Epithelial cell of prostate (primary cell): ENCODE measurements at regions not wholly inside any gene's neighbourhood (a gene's known extent, or its start where the extent isn't known, plus 50 kb on each side); places are given as distances from the start of the nearest gene placed in this dataset.
A peak's percentile ranks its signal among the peaks of the same experiment; 100 is the strongest.

ENCODE experiments used
- DNase-seq: peaks from one replicate; pipeline ENCODE4 v3.0.0-alpha.2; 2011; ENCODE audit warnings: low read depth, low spot score
- H3K27ac ChIP-seq: fragments of 450-650 bp; 2 replicates; pipeline ENCODE4 v1.5.1; 2017; ENCODE audit warnings: mild to moderate bottlenecking

DNA sequence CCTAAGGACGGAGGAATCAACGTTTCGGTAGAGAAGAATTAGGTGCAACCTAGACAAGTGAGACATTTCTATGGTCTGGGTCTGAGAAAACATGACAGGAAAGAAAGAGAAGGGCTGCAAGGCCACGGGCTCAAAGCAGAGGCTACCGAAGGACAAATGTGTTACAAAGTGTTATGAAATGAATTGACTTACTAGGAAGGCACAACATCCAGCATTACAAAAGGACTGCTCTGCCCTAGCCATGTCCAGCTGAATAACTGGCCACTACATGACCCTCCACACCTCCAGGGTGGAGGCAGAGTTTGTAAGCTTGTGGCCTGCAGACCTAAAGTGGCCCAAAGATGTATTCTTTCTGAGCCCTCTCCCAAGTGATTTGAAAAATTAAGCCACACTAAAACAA, 133.6 kb downstream of the GDAP2 start:
- no peak for DNase-seq
- H3K27ac ChIP-seq: peak overlapping the region; percentile 7

DNA sequence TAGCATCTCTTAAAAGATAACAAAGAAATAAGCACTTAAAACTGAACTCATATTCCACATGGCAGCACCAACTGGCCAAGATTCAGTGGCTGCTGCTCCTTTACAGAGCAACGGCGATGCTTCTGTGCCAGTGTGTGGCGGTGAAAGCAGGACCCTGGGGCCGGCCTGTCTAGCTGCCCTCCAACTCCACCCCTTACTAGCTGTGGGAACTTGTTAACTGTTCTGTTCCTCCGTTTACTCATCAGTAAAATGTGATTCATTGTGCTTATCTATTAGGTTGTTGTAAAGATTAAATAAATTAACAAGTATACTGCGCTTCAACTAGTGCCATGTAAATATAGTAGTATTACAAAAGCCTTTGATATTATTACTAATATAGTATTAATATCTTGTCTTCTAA, 133.2 kb downstream of the GDAP2 start:
- DNase-seq: peak; percentile 22
- H3K27ac ChIP-seq: no peak overlapping the region

DNA sequence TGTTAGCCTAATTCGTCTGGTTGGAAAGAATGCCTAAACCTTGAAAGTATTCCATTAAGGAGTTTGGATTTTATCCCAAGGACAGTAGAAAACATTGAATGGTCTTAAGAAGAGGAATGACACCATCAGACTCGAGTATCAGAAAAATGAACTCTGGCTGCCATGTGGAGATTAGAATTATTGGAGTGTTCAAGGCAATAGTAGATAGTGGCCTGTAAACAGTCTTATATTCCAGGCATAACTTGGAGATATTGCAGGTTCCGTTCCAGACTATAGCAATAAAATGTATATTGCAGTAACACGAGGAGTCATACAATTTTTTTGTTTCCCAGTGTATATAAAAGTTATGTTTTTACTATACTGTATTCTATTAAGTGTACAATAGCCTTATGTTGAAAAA, 130.9 kb downstream of the GDAP2 start:
- DNase-seq: no peak
- H3K27ac ChIP-seq: no peak overlapping the region

DNA sequence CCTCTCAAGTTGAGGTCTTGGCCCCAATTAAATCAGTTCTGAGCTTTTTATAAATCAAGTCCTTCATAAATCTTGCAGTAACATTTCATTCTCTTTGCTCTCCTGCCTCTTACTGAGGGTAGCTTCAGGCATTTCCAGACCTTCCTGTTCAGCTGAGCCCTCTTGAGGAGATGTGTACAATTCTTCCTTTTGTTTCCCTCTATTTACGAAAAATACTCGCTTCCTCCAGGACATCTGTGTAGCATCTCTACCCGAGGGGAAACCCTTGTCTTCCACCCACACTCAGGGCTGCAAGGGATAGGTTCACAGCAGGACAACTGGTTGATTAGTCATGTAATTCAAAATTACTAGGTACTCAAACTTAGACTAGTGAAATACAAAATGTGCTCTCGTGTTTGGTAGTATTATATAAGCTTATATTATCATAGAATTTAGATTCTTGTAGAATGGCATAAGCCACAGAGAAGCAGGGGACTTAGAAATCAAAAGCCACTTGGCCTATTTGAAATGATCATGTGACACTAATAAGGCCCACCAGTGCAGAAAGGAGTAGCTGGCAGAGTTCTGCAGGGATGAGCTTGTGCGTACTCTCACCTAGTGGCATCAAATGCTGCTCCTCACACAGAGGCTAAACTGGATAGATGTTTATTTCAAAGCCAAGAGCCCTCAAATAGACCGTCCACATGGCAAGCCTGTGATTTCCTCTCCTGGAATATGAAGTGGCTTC, 126.7 kb downstream of the GDAP2 start:
- no peak for DNase-seq
- no peak overlapping the region for H3K27ac ChIP-seq

DNA sequence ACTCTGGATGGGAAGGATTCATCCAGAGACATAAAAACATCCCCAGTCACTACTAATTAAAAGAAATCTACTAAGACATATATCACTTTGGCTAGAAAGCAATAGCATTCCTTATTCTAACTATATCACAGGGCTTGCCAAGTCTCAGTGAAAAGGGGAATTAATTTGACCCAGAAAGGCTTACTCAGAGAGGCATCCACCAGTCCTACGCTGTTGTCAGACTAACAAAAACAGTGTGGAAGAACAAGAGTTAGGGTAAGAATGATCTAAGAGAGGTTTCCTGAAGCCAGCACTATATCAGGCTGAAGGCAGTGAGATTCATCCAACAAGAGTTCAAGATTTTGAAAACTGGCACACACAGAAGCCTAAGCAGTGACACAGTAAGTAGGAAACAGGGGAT, 126.1 kb downstream of the GDAP2 start:
- no peak overlapping the region for H3K27ac ChIP-seq

DNA sequence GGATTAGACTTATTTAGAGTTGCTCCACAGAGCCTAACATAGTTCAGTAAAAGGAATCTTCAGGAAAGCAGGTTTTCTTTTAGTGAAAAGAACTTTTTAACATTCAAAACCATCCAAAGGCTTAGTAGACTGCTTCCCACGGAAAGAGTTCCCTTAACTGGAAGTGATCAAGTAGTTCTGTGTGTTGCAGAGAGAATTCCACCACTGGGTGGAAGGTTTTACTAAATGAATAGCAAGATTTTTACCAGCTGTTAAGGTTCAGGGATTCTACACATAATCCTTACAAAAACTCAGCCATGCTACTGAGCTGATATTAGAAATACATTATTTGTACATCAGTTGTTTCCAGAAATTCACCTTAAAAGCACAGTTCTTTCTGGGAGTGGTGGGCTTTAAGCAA, 119.7 kb downstream of the GDAP2 start:
- DNase-seq: no peak
- H3K27ac ChIP-seq: no peak overlapping the region

More for the DNA sequence above, 126.1 kb downstream of the GDAP2 start:
- no peak for DNase-seq

DNA sequence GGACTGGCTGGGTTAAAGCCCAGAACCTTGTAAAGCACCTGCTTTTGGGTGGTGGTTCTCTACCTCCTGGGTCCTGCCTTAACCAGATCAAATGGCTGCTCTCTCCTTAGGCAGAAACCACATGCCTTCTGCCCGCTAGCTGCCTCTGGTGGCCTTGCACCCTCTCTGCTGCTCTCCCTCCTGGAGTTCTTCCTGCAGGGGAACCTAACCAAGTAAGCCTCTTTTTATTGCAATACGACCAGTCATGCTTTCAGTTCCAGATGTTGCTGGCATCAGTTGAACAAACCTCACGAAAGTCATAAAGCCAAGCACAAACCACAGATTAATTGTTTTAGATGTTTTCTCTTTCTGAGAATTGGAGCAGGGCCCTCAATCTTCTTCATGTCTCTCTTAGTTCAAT, 118.9 kb downstream of the GDAP2 start:
- DNase-seq: no peak
- H3K27ac ChIP-seq: no peak overlapping the region

DNA sequence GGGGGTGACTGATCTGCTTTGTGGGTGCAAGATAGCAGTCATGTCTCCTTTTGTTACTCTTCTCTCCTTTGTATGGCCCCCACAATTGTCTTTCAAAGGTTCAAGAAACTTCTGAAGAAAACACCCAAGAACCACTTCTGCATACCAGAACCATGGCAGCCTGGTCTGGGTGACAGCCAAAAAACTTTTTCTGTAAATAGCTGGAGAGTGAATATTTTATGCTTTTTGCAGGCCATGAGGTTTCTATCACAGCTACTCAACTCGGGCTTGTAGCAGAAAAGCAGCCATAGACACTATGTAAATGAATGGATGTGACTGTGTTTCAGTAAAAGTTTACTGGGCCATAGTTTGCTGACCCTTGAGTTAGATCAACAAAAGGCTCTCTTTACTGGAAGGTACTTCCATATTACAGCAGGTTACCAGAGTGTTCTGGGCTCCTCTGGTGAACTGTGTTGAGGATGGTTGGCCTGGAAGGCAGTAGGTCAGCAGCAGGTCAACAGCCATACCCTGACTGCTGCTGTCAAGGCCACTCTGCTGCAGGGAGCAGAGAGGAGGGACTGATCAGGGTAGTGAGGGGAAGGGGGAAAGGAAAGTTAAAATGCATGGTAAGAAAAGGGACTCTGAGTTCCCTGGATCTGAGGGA, 116.4 kb downstream of the GDAP2 start:
- no peak overlapping the region for H3K27ac ChIP-seq
- DNase-seq: no peak
